Aorta (tissue), 5 donors: ENCODE measurements at regions not wholly inside any gene's neighbourhood (a gene's known extent, or its start where the extent isn't known, plus 50 kb on each side); places are given as distances from the start of the nearest gene placed in this dataset.
"Not testable (repeated sequence)": the region's sequence is repeated elsewhere in the genome, so short reads cannot be mapped to it uniquely, and the experiment has no call there.

Source experiments
- ATAC-seq: fragments of 200-7000 bp; cut with Tn5 transposase; one replicate; pipeline ENCODE4 v1.9.1; 2022; ENCODE audit warnings: moderate library complexity; ENCODE audit not compliant: low FRiP score
- DNase-seq, 2 donors: peaks; one replicate each; pipeline ENCODE4 v3.0.0-alpha.2; 2020
- H3K27ac ChIP-seq, 2 donors: one replicate each; pipeline ENCODE4 v1.5.1; 2013; ENCODE audit warnings: low read length in 2 of 2, mild to moderate bottlenecking in 2 of 2, moderate library complexity in 2 of 2, control low read depth in 1 of 2, inconsistent platforms in 1 of 2, low read depth in 1 of 2
- H3K27me3 ChIP-seq, 2 donors: one replicate each; pipeline ENCODE4 v1.6.1; 2013; ENCODE audit warnings: control low read depth in 1 of 2, low read length in 1 of 2, mild to moderate bottlenecking in 1 of 2, moderate library complexity in 1 of 2; ENCODE audit not compliant: insufficient read depth in 2 of 2, control insufficient read depth in 1 of 2
- H3K36me3 ChIP-seq, 2 donors: one replicate each; pipeline ENCODE4 v1.6.1; 2013; ENCODE audit warnings: control low read depth in 1 of 2, low read length in 1 of 2, mild to moderate bottlenecking in 1 of 2; ENCODE audit not compliant: insufficient read depth in 2 of 2, control insufficient read depth in 1 of 2
- H3K4me1 ChIP-seq, 2 donors: one replicate each; pipeline ENCODE4 v1.6.1; 2013; ENCODE audit warnings: low read length in 2 of 2, control low read depth in 1 of 2, mild to moderate bottlenecking in 1 of 2, moderate library complexity in 1 of 2; ENCODE audit not compliant: insufficient read depth in 2 of 2, control insufficient read depth in 1 of 2
- H3K4me3 ChIP-seq, 2 donors: one replicate each; pipeline ENCODE4 v1.5.1; 2013; ENCODE audit warnings: low read length in 2 of 2, control low read depth in 1 of 2, mild to moderate bottlenecking in 1 of 2
- H3K9me3 ChIP-seq: one replicate; pipeline ENCODE4 v1.6.1; 2013; ENCODE audit warnings: mild to moderate bottlenecking, low read length; ENCODE audit not compliant: control insufficient read depth
- WGBS, 2 donors: extraction: QIAGEN DNeasy Blood & Tissue Kit; methylation state at CpG; one replicate each; pipeline ENCODE4 v1.1.7; 2013; 5-methylcytosine and 5-hydroxymethylcytosine counted together
- intact Hi-C, 2 donors: fragments of 100-400 bp; cut with DNase I; formaldehyde crosslinking; loops; one replicate each; pipeline versions ENCODE4 v1.14.2 to v1.15.0; 2022
- donor health status: healthy with polysubstance abuse.
- donor health status: Bipolar disorder and iron deficiency.
- donor health status: DM: no; HTN: no; CAD: no.
- donor health status: DM: no; HTN: no; CAD: no.
- donor health status: DM: yes; HTN: yes; CAD: no.

- WGBS, 2 donors = 4 to 7% methylated on average over 1 of the region's 1 CpG
- no peak overlapping the region for H3K27ac ChIP-seq
- DNase-seq (no peak), ATAC-seq (no peak)
- H3K36me3 ChIP-seq = no peaks in the 10 kb centered on the region
- H3K27me3 ChIP-seq = no peaks in the 10 kb centered on the region
- H3K9me3 ChIP-seq = peaks cover 1% of the 10 kb centered on the region
- intact Hi-C loops = no loop called here
- H3K4me3 ChIP-seq = no peak overlapping the region
- no peaks in the 10 kb centered on the region for H3K4me1 ChIP-seq
These were observed 1303.3 kb downstream of the ROBO2 start for GRCh38 chr3:78343221-78343620.

GRCh38 chr3:78344267-78344666, 1304.4 kb downstream of the ROBO2 start:
- intact Hi-C loops, DNase-seq, H3K36me3 ChIP-seq, H3K4me3 ChIP-seq, H3K27ac ChIP-seq, H3K9me3 ChIP-seq, H3K4me1 ChIP-seq, ATAC-seq, H3K27me3 ChIP-seq: not testable (repeated sequence)
- WGBS, 2 donors = 83 to 92% methylated on average over 10 of the region's 10 CpGs

- no peak overlapping the region for H3K4me3 ChIP-seq
- H3K27me3 ChIP-seq = no peaks in the 10 kb centered on the region
- WGBS, 2 donors = 88 to 90% methylated on average over 6 of the region's 6 CpGs
- no peak overlapping the region for H3K27ac ChIP-seq
- intact Hi-C loops = no loop called here
- DNase-seq (no peak), ATAC-seq (no peak)
- no peaks in the 10 kb centered on the region for H3K36me3 ChIP-seq
- peaks cover 1% of the 10 kb centered on the region for H3K9me3 ChIP-seq
- H3K4me1 ChIP-seq = no peaks in the 10 kb centered on the region
These were observed 1305.0 kb downstream of the ROBO2 start for GRCh38 chr3:78344918-78345317.

GRCh38 chr3:78347176-78347575, 1307.3 kb downstream of the ROBO2 start:
- no peak overlapping the region for H3K27ac ChIP-seq
- H3K27me3 ChIP-seq = no peaks in the 10 kb centered on the region
- no peaks in the 10 kb centered on the region for H3K36me3 ChIP-seq
- H3K4me3 ChIP-seq = no peak overlapping the region
- no peak for DNase-seq
- 70 to 81% methylated on average over 2 of the region's 2 CpGs for WGBS, 2 donors
- no peaks in the 10 kb centered on the region for H3K4me1 ChIP-seq
- intact Hi-C loops = no loop called here
- H3K9me3 ChIP-seq = no peaks in the 10 kb centered on the region
- no peak for ATAC-seq

GRCh38 chr3:78348664-78349063, 1308.8 kb downstream of the ROBO2 start:
- ATAC-seq (no peak), DNase-seq (no peak)
- Histone ChIP-seq H3K27ac (no peak overlapping the region), H3K9me3 (no peaks in the 10 kb centered on the region), H3K4me3 (no peak overlapping the region), H3K36me3 (no peaks in the 10 kb centered on the region), H3K4me1 (no peaks in the 10 kb centered on the region), H3K27me3 (no peaks in the 10 kb centered on the region)
- WGBS, 2 donors = 81 to 88% methylated on average over 3 of the region's 3 CpGs
- intact Hi-C loops = no loop called here

- intact Hi-C loops = no loop called here
- ATAC-seq (no peak), DNase-seq (no peak)
- WGBS, 2 donors = 96 to 98% methylated on average over 2 of the region's 2 CpGs
- Histone ChIP-seq H3K27ac (no peak overlapping the region), H3K4me1 (no peaks in the 10 kb centered on the region), H3K36me3 (no peaks in the 10 kb centered on the region), H3K4me3 (no peak overlapping the region), H3K9me3 (no peaks in the 10 kb centered on the region), H3K27me3 (no peaks in the 10 kb centered on the region)
These were observed 1309.7 kb downstream of the ROBO2 start for GRCh38 chr3:78349571-78349970.

GRCh38 chr3:78351334-78351733, 1311.4 kb downstream of the ROBO2 start:
- H3K9me3 ChIP-seq = no peaks in the 10 kb centered on the region
- intact Hi-C loops = no loop called here
- no peak overlapping the region for H3K4me3 ChIP-seq
- no peaks in the 10 kb centered on the region for H3K4me1 ChIP-seq
- no peak overlapping the region for H3K27ac ChIP-seq
- 87 to 91% methylated on average over 3 of the region's 3 CpGs for WGBS, 2 donors
- no peak for DNase-seq
- no peaks in the 10 kb centered on the region for H3K36me3 ChIP-seq
- no peaks in the 10 kb centered on the region for H3K27me3 ChIP-seq
- ATAC-seq = no peak

DNA sequence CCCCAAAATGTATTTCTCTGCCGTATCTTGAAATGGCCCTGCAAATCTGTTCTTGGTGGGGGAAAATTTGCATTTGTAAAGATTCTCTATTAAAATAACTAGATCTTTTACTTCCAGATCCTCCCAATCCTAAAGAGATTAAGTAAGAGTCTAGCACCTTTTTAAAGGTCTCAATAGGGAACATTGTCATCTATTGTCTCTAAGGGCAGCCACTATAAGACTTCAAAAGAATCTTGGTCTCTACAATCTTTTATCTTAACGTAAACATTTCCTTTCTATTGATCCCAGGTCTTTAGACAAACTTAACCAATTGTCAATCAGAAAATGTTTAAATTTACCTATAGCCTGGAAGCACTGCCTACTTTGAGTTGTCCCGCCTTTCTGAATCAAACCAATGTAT, 1313.3 kb downstream of the ROBO2 start:
- intact Hi-C loops = no loop called here
- no peak for DNase-seq
- H3K9me3 ChIP-seq = no peaks in the 10 kb centered on the region
- no peaks in the 10 kb centered on the region for H3K4me1 ChIP-seq
- H3K27ac ChIP-seq = no peak overlapping the region
- H3K36me3 ChIP-seq = no peaks in the 10 kb centered on the region
- H3K4me3 ChIP-seq = no peak overlapping the region
- WGBS, 2 donors = 96 to 97% methylated on average over 3 of the region's 3 CpGs
- ATAC-seq = no peak
- H3K27me3 ChIP-seq = no peaks in the 10 kb centered on the region

- Histone ChIP-seq H3K36me3 (no peaks in the 10 kb centered on the region), H3K4me1 (no peaks in the 10 kb centered on the region), H3K9me3 (peaks cover 2% of the 10 kb centered on the region), H3K4me3 (no peak overlapping the region), H3K27ac (no peak overlapping the region), H3K27me3 (no peaks in the 10 kb centered on the region)
- intact Hi-C loops = no loop called here
- DNase-seq = no peak
- no peak for ATAC-seq
- WGBS, 2 donors = 77 to 82% methylated on average over 4 of the region's 4 CpGs
These were observed 1321.0 kb downstream of the ROBO2 start for GRCh38 chr3:78360849-78361248.
